Suprapubic skin (tissue), 4 donors: ENCODE measurements at regions not wholly inside any gene's neighbourhood (a gene's known extent, or its start where the extent isn't known, plus 50 kb on each side); places are given as distances from the start of the nearest gene placed in this dataset.

Source experiments
- DNase-seq, 2 donors: peaks; one replicate each; pipeline ENCODE4 v3.0.0-alpha.2; 2019; ENCODE audit warnings: low spot score in 2 of 2
- H3K27ac ChIP-seq: fragments of 200-600 bp; sonication (generic); one replicate; pipeline ENCODE4 v1.5.1; 2019
- H3K27me3 ChIP-seq: fragments of 200-600 bp; sonication (generic); one replicate; pipeline ENCODE4 v1.5.1; 2019
- H3K36me3 ChIP-seq: fragments of 200-600 bp; sonication (generic); one replicate; pipeline ENCODE4 v1.5.1; 2019
- H3K4me1 ChIP-seq: fragments of 200-600 bp; sonication (generic); one replicate; pipeline ENCODE4 v1.5.1; 2019
- H3K4me3 ChIP-seq: fragments of 200-600 bp; sonication (generic); one replicate; pipeline ENCODE4 v1.5.1; 2019; ENCODE audit warnings: mild to moderate bottlenecking
- H3K9me3 ChIP-seq: fragments of 200-600 bp; sonication (generic); one replicate; pipeline ENCODE4 v1.5.1; 2019
- CTCF ChIP-seq, 2 donors: fragments of 200-600 bp in 1 of 2; fragments of 450-650 bp in 1 of 2; sonication (generic) in 1 of 2; IDR thresholded peaks; one replicate each; pipeline ENCODE4 v1.5.1; 2016 to 2019; ENCODE audit warnings: antibody characterized with exemption in 2 of 2, mild to moderate bottlenecking in 1 of 2, moderate library complexity in 1 of 2
- EP300 ChIP-seq: sonication (generic); formaldehyde crosslinking; IDR thresholded peaks from one replicate; pipeline ENCODE4 v1.6.1; 2017; ENCODE audit warnings: antibody characterized with exemption
- POLR2A ChIP-seq, 2 donors: fragments of 450-650 bp; IDR thresholded peaks; one replicate each; pipeline ENCODE4 v1.6.1; 2017; ENCODE audit warnings: antibody characterized with exemption in 2 of 2, mild to moderate bottlenecking in 2 of 2, moderate library complexity in 2 of 2
- POLR2AphosphoS5 ChIP-seq, 3 donors: sonication (generic); formaldehyde crosslinking; IDR thresholded peaks; one replicate each; pipeline ENCODE4 v1.6.1; 2017; ENCODE audit warnings: antibody characterized with exemption in 3 of 3
- WGBS: methylation state at CpG from one replicate; pipeline ENCODE4 v1.1.5; 2018; 5-methylcytosine and 5-hydroxymethylcytosine counted together

GRCh38 chrX:22689290-22689689 is 310.5 kb upstream of the DDX53 start:
- TF ChIP-seq POLR2A (IDR thresholded peaks at IDR 0.05) (no peak), CTCF (IDR thresholded peaks at IDR 0.05) (no peak), EP300 (no peak), POLR2AphosphoS5 (IDR thresholded peaks at IDR 0.05) (no peak)
- no peaks in the 10 kb centered on the region for H3K27me3 ChIP-seq
- H3K36me3 ChIP-seq: no peaks in the 10 kb centered on the region
- no peak for DNase-seq
- H3K4me1 ChIP-seq: no peaks in the 10 kb centered on the region
- H3K9me3 ChIP-seq: no peaks in the 10 kb centered on the region
- H3K4me3 ChIP-seq: no peak overlapping the region
- H3K27ac ChIP-seq: no peak overlapping the region

GRCh38 chrX:22690116-22690515 is 309.6 kb upstream of the DDX53 start:
- Histone ChIP-seq H3K36me3 (no peaks in the 10 kb centered on the region), H3K4me1 (no peaks in the 10 kb centered on the region), H3K27me3 (no peaks in the 10 kb centered on the region), H3K27ac (no peak overlapping the region), H3K9me3 (no peaks in the 10 kb centered on the region), H3K4me3 (no peak overlapping the region)
- DNase-seq: no peak
- WGBS: 60% methylated on average over 5 of the region's 5 CpGs
- TF ChIP-seq CTCF (IDR thresholded peaks at IDR 0.05): no peak
- no peak for TF ChIP-seq POLR2AphosphoS5 (IDR thresholded peaks at IDR 0.05)
- no peak for TF ChIP-seq POLR2A (IDR thresholded peaks at IDR 0.05)
- TF ChIP-seq EP300: no peak

GRCh38 chrX:22691966-22692565 is 307.7 kb upstream of the DDX53 start:
- Histone ChIP-seq H3K36me3 (no peaks in the 10 kb centered on the region), H3K4me1 (no peaks in the 10 kb centered on the region), H3K27me3 (no peaks in the 10 kb centered on the region), H3K27ac (no peak overlapping the region), H3K4me3 (no peak overlapping the region), H3K9me3 (no peaks in the 10 kb centered on the region)
- DNase-seq: no peak
- WGBS: 79% methylated on average over 6 of the region's 6 CpGs
- TF ChIP-seq POLR2A (IDR thresholded peaks at IDR 0.05) (no peak), CTCF (IDR thresholded peaks at IDR 0.05) (no peak), POLR2AphosphoS5 (IDR thresholded peaks at IDR 0.05) (no peak), EP300 (no peak)

GRCh38 chrX:22698151-22698550 is 301.6 kb upstream of the DDX53 start:
- no peak overlapping the region for H3K27ac ChIP-seq
- DNase-seq: no peak

GRCh38 chrX:22699581-22700091 is 300.1 kb upstream of the DDX53 start:
- Histone ChIP-seq H3K9me3 (no peaks in the 10 kb centered on the region), H3K27me3 (no peaks in the 10 kb centered on the region), H3K4me3 (no peak overlapping the region), H3K4me1 (no peaks in the 10 kb centered on the region), H3K27ac (no peak overlapping the region), H3K36me3 (no peaks in the 10 kb centered on the region)
- TF ChIP-seq POLR2A (IDR thresholded peaks at IDR 0.05) (no peak), EP300 (no peak), CTCF (IDR thresholded peaks at IDR 0.05) (no peak), POLR2AphosphoS5 (IDR thresholded peaks at IDR 0.05) (no peak)
- no peak for DNase-seq
- WGBS: 47% methylated on average over 5 of the region's 5 CpGs

More at GRCh38 chrX:22698151-22698550, 301.6 kb upstream of the DDX53 start:
- Histone ChIP-seq H3K4me3 (no peak overlapping the region), H3K9me3 (no peaks in the 10 kb centered on the region), H3K36me3 (no peaks in the 10 kb centered on the region), H3K4me1 (no peaks in the 10 kb centered on the region), H3K27me3 (no peaks in the 10 kb centered on the region)
- TF ChIP-seq POLR2AphosphoS5 (IDR thresholded peaks at IDR 0.05) (no peak), EP300 (no peak), POLR2A (IDR thresholded peaks at IDR 0.05) (no peak), CTCF (IDR thresholded peaks at IDR 0.05) (no peak)
